Ovary (tissue), 7 donors: ENCODE measurements at regions not wholly inside any gene's neighbourhood (a gene's known extent, or its start where the extent isn't known, plus 50 kb on each side); places are given as distances from the start of the nearest gene placed in this dataset.

Source experiments
- DNase-seq, 5 donors: peaks; one replicate each; pipeline ENCODE4 v3.0.0-alpha.2; 2019 to 2020
- H3K27ac ChIP-seq, 2 donors: fragments of 200-600 bp; one replicate each; pipeline versions ENCODE4 v1.5.1 to v1.8.0; 2019 to 2022
- H3K27me3 ChIP-seq: fragments of 200-600 bp; one replicate; pipeline ENCODE4 v1.8.0; 2022
- H3K36me3 ChIP-seq: fragments of 200-600 bp; sonication (generic); one replicate; pipeline ENCODE4 v1.5.1; 2019
- H3K4me1 ChIP-seq: one replicate; pipeline ENCODE4 v1.8.1; 2013; ENCODE audit warnings: mild to moderate bottlenecking, moderate library complexity; ENCODE audit not compliant: insufficient read depth
- H3K4me3 ChIP-seq: fragments of 200-600 bp; sonication (generic); one replicate; pipeline ENCODE4 v1.5.1; 2017
- H3K9me3 ChIP-seq, 2 donors: fragments of 200-600 bp in 1 of 2; sonication (generic) in 1 of 2; one replicate each; pipeline versions ENCODE4 v1.5.1 to v1.8.1; 2013 to 2019; ENCODE audit warnings: mild to moderate bottlenecking in 1 of 2, moderate library complexity in 1 of 2
- CTCF ChIP-seq, 3 donors: fragments of 450-650 bp in 2 of 3; fragments of 200-600 bp in 1 of 3; IDR thresholded peaks; one replicate each; pipeline versions ENCODE4 v1.5.1 to v1.8.0; 2016 to 2022; ENCODE audit warnings: antibody characterized with exemption in 3 of 3, mild to moderate bottlenecking in 1 of 3
- EP300 ChIP-seq: sonication (generic); formaldehyde crosslinking; IDR thresholded peaks from one replicate; pipeline ENCODE4 v1.6.1; 2017; ENCODE audit warnings: antibody characterized with exemption
- POLR2A ChIP-seq: fragments of 450-650 bp; IDR thresholded peaks from one replicate; pipeline ENCODE4 v1.6.1; 2017; ENCODE audit warnings: antibody characterized with exemption, mild to moderate bottlenecking, moderate library complexity
- WGBS, 3 donors: extraction: QIAGEN DNeasy Blood & Tissue Kit in 1 of 3; methylation state at CpG; one replicate each; pipeline versions ENCODE4 v1.1.5 to v1.1.7; 2013 to 2017; 5-methylcytosine and 5-hydroxymethylcytosine counted together
- intact Hi-C, 4 donors: fragments of 100-400 bp; cut with DNase I; formaldehyde crosslinking; loops; one replicate each; pipeline versions ENCODE4 v1.11.0 to v1.15.1; 2022 to 2023
- donor health status: DM: no; HTN: no; CAD: no; lungs with moderate emphysema.
- donor health status: DM: no; HTN: no; CAD: no.
- donor health status: Bipolar disorder and iron deficiency.
- donor health status: DM: no; HTN: no; CAD: no.
- donor health status: DM: yes; HTN: yes; CAD: no.

GRCh38 chr5:3321923-3322322, 273.7 kb upstream of the IRX1 start:
- Histone ChIP-seq H3K27me3 (no peaks in the 10 kb centered on the region), H3K36me3 (no peaks in the 10 kb centered on the region), H3K4me3 (no peak overlapping the region), H3K27ac (no peak overlapping the region), H3K4me1 (no peaks in the 10 kb centered on the region), H3K9me3 (no peaks in the 10 kb centered on the region)
- intact Hi-C loops = no loop called here
- no peak for TF ChIP-seq CTCF (IDR thresholded peaks at IDR 0.05)
- TF ChIP-seq POLR2A = no peak
- no peak for TF ChIP-seq EP300
- DNase-seq = no peak
- 82 to 84% (median 83%) methylated on average over 10 of the region's 10 CpGs for WGBS, 3 donors

GRCh38 chr5:3321119-3321760, 274.4 kb upstream of the IRX1 start:
- no peak for DNase-seq
- intact Hi-C loops = no loop called here

GRCh38 chr5:3320317-3320875, 275.2 kb upstream of the IRX1 start:
- H3K27me3 ChIP-seq = no peaks in the 10 kb centered on the region
- no peak overlapping the region for H3K27ac ChIP-seq
- H3K4me3 ChIP-seq = no peak overlapping the region
- TF ChIP-seq EP300 = no peak
- TF ChIP-seq POLR2A = no peak
- TF ChIP-seq CTCF (IDR thresholded peaks at IDR 0.05) = no peak
- no peaks in the 10 kb centered on the region for H3K4me1 ChIP-seq
- no peaks in the 10 kb centered on the region for H3K9me3 ChIP-seq
- intact Hi-C loops = no loop called here
- WGBS, 3 donors = 71 to 73% (median 72%) methylated on average over 17 to 19 of the region's 19 CpGs
- DNase-seq = peak in 1 of 5 donors; percentile 24
- no peaks in the 10 kb centered on the region for H3K36me3 ChIP-seq

More at GRCh38 chr5:3321119-3321760, 274.4 kb upstream of the IRX1 start:
- TF ChIP-seq POLR2A (no peak), CTCF (IDR thresholded peaks at IDR 0.05) (no peak), EP300 (no peak)
- H3K9me3 ChIP-seq = no peaks in the 10 kb centered on the region
- H3K27me3 ChIP-seq = no peaks in the 10 kb centered on the region
- no peaks in the 10 kb centered on the region for H3K4me1 ChIP-seq
- H3K27ac ChIP-seq = no peak overlapping the region
- H3K4me3 ChIP-seq = no peak overlapping the region
- WGBS, 3 donors = 80 to 87% (median 81%) methylated on average over 11 of the region's 11 CpGs
- no peaks in the 10 kb centered on the region for H3K36me3 ChIP-seq

- intact Hi-C loops = no loop called here
- H3K27me3 ChIP-seq = no peaks in the 10 kb centered on the region
- TF ChIP-seq CTCF (IDR thresholded peaks at IDR 0.05) = no peak
- no peak for TF ChIP-seq POLR2A
- TF ChIP-seq EP300 = no peak
- H3K27ac ChIP-seq = no peak overlapping the region
- H3K4me1 ChIP-seq = no peaks in the 10 kb centered on the region
- H3K9me3 ChIP-seq = no peaks in the 10 kb centered on the region
- H3K4me3 ChIP-seq = no peak overlapping the region
- H3K36me3 ChIP-seq = no peaks in the 10 kb centered on the region
- WGBS, 3 donors = 44 to 58% (median 54%) methylated on average over 10 of the region's 10 CpGs
- DNase-seq = no peak
These were observed 278.4 kb upstream of the IRX1 start for GRCh38 chr5:3317051-3317795.
